ENCODE measurements at regions not wholly inside any gene's neighbourhood (a gene's known extent, or its start where the extent isn't known, plus 50 kb on each side); places are given as distances from the start of the nearest gene placed in this dataset.

DNA sequence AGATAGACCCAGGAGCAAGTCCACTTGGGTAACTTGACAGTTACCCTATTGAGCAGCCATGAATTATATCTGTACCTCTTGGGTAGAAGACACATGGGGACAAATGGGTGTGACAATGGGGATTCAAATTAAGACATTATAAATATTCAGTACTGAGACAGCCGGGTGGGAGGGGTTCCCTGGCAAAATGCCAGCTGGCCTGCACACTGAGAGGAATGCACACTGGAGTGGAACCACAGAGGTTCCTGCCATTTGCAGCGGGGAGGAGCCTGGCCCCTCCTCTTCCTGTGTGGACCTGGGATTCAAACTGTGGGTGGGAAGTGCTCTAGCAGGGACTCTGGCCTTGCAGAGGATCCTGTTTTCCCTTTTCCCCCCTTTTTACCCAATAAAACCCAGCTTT lies 118.7 kb upstream of the CDKN3 start (continued):
- TF ChIP-seq, protein P1, sequence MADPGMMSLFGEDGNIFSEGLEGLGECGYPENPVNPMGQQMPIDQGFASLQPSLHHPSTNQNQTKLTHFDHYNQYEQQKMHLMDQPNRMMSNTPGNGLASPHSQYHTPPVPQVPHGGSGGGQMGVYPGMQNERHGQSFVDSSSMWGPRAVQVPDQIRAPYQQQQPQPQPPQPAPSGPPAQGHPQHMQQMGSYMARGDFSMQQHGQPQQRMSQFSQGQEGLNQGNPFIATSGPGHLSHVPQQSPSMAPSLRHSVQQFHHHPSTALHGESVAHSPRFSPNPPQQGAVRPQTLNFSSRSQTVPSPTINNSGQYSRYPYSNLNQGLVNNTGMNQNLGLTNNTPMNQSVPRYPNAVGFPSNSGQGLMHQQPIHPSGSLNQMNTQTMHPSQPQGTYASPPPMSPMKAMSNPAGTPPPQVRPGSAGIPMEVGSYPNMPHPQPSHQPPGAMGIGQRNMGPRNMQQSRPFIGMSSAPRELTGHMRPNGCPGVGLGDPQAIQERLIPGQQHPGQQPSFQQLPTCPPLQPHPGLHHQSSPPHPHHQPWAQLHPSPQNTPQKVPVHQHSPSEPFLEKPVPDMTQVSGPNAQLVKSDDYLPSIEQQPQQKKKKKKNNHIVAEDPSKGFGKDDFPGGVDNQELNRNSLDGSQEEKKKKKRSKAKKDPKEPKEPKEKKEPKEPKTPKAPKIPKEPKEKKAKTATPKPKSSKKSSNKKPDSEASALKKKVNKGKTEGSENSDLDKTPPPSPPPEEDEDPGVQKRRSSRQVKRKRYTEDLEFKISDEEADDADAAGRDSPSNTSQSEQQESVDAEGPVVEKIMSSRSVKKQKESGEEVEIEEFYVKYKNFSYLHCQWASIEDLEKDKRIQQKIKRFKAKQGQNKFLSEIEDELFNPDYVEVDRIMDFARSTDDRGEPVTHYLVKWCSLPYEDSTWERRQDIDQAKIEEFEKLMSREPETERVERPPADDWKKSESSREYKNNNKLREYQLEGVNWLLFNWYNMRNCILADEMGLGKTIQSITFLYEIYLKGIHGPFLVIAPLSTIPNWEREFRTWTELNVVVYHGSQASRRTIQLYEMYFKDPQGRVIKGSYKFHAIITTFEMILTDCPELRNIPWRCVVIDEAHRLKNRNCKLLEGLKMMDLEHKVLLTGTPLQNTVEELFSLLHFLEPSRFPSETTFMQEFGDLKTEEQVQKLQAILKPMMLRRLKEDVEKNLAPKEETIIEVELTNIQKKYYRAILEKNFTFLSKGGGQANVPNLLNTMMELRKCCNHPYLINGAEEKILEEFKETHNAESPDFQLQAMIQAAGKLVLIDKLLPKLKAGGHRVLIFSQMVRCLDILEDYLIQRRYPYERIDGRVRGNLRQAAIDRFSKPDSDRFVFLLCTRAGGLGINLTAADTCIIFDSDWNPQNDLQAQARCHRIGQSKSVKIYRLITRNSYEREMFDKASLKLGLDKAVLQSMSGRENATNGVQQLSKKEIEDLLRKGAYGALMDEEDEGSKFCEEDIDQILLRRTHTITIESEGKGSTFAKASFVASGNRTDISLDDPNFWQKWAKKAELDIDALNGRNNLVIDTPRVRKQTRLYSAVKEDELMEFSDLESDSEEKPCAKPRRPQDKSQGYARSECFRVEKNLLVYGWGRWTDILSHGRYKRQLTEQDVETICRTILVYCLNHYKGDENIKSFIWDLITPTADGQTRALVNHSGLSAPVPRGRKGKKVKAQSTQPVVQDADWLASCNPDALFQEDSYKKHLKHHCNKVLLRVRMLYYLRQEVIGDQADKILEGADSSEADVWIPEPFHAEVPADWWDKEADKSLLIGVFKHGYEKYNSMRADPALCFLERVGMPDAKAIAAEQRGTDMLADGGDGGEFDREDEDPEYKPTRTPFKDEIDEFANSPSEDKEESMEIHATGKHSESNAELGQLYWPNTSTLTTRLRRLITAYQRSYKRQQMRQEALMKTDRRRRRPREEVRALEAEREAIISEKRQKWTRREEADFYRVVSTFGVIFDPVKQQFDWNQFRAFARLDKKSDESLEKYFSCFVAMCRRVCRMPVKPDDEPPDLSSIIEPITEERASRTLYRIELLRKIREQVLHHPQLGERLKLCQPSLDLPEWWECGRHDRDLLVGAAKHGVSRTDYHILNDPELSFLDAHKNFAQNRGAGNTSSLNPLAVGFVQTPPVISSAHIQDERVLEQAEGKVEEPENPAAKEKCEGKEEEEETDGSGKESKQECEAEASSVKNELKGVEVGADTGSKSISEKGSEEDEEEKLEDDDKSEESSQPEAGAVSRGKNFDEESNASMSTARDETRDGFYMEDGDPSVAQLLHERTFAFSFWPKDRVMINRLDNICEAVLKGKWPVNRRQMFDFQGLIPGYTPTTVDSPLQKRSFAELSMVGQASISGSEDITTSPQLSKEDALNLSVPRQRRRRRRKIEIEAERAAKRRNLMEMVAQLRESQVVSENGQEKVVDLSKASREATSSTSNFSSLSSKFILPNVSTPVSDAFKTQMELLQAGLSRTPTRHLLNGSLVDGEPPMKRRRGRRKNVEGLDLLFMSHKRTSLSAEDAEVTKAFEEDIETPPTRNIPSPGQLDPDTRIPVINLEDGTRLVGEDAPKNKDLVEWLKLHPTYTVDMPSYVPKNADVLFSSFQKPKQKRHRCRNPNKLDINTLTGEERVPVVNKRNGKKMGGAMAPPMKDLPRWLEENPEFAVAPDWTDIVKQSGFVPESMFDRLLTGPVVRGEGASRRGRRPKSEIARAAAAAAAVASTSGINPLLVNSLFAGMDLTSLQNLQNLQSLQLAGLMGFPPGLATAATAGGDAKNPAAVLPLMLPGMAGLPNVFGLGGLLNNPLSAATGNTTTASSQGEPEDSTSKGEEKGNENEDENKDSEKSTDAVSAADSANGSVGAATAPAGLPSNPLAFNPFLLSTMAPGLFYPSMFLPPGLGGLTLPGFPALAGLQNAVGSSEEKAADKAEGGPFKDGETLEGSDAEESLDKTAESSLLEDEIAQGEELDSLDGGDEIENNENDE (IDR thresholded peaks at IDR 0.05; ENCODE audit: insufficient replicate concordance, low read length): no peak
